ENCODE measurements at regions not wholly inside any gene's neighbourhood (a gene's known extent, or its start where the extent isn't known, plus 50 kb on each side); places are given as distances from the start of the nearest gene placed in this dataset.

DNA sequence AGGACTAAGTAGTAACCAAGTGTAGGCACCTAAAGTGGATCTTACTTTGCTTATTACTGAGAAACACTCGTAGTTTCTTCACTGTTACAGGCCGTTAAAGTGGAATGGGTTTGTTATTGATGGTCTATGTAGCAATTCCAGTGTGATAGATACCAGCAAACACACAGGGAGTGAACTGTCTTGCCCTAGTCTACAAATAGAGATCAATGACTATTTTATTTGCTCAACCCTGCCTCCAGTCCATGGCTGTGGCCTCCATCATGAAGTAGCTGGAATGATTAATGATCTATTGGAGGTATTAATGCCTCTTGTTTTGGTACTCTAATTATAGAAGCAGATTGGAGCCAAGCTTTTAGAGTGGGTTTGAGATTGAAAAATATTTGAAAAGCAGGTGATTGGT is 362.7 kb upstream of the AZI2 start:
- Histone ChIP-seq H3K4me3 (ENCODE audit: insufficient read depth, low read length, poor library complexity, severe bottlenecking) (no peak overlapping the region), H3K36me3 (ENCODE audit: low read length) (no peaks in the 10 kb centered on the region), H3K27me3 (ENCODE audit: low read length) (no peaks in the 10 kb centered on the region), H3K9me2 (replicated peaks; ENCODE audit: insufficient read depth, low read length) (no peaks in the 10 kb centered on the region), H3F3A (ENCODE audit: insufficient read depth) (no peaks in the 10 kb centered on the region), H3K27ac (ENCODE audit: low read depth, low read length) (no peak overlapping the region), H3K4me2 (ENCODE audit: low read depth, low read length, poor library complexity, severe bottlenecking) (no peak overlapping the region), H3K9me3 (ENCODE audit: insufficient read depth, low read length) (no peaks in the 10 kb centered on the region), H3K79me2 (ENCODE audit: insufficient read depth, low read length) (no peaks in the 10 kb centered on the region), H2AFZ (ENCODE audit: low read depth, low read length, severe bottlenecking) (no peak overlapping the region), H3K9ac (ENCODE audit: low read length) (no peak overlapping the region), H4K20me1 (ENCODE audit: low read depth, low read length) (no peaks in the 10 kb centered on the region)
- TF ChIP-seq, protein P1, sequence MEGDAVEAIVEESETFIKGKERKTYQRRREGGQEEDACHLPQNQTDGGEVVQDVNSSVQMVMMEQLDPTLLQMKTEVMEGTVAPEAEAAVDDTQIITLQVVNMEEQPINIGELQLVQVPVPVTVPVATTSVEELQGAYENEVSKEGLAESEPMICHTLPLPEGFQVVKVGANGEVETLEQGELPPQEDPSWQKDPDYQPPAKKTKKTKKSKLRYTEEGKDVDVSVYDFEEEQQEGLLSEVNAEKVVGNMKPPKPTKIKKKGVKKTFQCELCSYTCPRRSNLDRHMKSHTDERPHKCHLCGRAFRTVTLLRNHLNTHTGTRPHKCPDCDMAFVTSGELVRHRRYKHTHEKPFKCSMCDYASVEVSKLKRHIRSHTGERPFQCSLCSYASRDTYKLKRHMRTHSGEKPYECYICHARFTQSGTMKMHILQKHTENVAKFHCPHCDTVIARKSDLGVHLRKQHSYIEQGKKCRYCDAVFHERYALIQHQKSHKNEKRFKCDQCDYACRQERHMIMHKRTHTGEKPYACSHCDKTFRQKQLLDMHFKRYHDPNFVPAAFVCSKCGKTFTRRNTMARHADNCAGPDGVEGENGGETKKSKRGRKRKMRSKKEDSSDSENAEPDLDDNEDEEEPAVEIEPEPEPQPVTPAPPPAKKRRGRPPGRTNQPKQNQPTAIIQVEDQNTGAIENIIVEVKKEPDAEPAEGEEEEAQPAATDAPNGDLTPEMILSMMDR (IDR thresholded peaks at IDR 0.05; ENCODE audit: insufficient read depth, low read length, poor library complexity, severe bottlenecking), result no peak
- no peak for TF ChIP-seq EZH2phosphoT487 (conservative IDR thresholded peaks at IDR 0.05; ENCODE audit: low read length)

DNA sequence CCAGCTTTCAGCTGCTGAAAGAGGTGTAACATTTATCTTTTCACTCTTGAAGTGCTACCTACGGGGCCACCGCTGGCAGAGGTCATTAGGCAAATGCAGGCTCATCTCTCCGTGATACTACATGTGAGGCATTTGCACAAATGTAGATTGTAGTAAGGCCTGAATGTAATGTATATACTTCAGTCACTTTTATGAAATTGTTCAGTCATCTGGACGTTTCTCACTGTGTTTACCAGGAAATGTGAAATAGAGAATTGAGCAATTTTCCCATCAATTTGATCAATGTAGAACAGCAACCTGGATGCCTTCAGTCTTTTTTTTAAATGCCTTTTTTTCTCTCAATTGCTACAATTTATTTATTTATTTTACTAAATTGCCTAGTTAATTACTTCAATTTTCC is 368.3 kb upstream of the AZI2 start:
- no peaks in the 10 kb centered on the region for H3F3A ChIP-seq (ENCODE audit: insufficient read depth)
- H3K9ac ChIP-seq (ENCODE audit: low read length), result no peak overlapping the region
- H3K4me2 ChIP-seq (ENCODE audit: low read depth, low read length, poor library complexity, severe bottlenecking), result no peak overlapping the region
- no peak overlapping the region for H3K4me3 ChIP-seq (ENCODE audit: insufficient read depth, low read length, poor library complexity, severe bottlenecking)
- TF ChIP-seq EZH2phosphoT487 (conservative IDR thresholded peaks at IDR 0.05; ENCODE audit: low read length), result no peak
- TF ChIP-seq, protein P1 (IDR thresholded peaks at IDR 0.05; ENCODE audit: insufficient read depth, low read length, poor library complexity, severe bottlenecking), result no peak
- H3K79me2 ChIP-seq (ENCODE audit: insufficient read depth, low read length), result no peaks in the 10 kb centered on the region
- no peaks in the 10 kb centered on the region for H3K9me2 ChIP-seq (replicated peaks; ENCODE audit: insufficient read depth, low read length)
- H3K27ac ChIP-seq (ENCODE audit: low read depth, low read length), result no peak overlapping the region
- H3K27me3 ChIP-seq (ENCODE audit: low read length), result no peaks in the 10 kb centered on the region
- H4K20me1 ChIP-seq (ENCODE audit: low read depth, low read length), result no peaks in the 10 kb centered on the region
- no peaks in the 10 kb centered on the region for H3K9me3 ChIP-seq (ENCODE audit: insufficient read depth, low read length)
- H3K36me3 ChIP-seq (ENCODE audit: low read length), result no peaks in the 10 kb centered on the region
- H2AFZ ChIP-seq (ENCODE audit: low read depth, low read length, severe bottlenecking), result no peak overlapping the region

DNA sequence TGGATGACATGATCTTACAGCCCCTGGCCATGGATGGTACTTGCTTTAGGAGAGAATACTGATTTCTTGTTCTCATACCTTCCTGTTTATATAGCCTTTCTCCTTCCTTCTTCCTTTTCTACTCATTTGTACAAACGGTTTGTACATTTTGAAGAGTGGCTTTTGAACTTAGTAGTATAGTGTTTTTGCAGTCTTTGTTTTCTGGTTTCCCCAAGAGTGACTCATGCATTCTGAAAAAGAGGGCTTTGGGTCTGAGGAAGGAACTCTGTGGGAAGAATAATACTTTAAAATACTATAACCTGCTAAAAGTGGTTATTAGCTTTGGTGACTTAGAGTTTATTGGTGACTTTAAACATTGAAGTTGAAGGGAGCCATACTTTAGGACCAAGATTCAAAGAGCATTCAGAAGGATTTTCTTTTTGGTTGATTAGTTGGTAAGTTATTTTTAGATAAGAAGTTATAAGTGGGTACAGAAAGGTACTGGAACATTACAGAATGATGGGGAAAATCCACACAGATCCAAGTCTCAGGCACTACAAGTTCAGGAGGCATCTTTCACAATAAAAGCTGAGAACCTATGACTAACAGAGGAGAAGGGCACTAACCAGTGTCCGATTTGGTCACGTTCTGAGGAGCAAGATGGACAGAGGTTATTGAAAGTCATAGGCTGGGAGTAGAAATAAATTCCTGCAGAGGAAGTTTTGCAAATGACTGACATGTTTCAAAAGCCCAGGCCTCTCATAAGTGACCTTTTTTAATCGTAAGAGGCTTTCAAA is 369.6 kb upstream of the AZI2 start:
- H2AFZ ChIP-seq (ENCODE audit: low read depth, low read length, severe bottlenecking), result no peak overlapping the region

More for the DNA sequence above, 369.6 kb upstream of the AZI2 start:
- no peak for TF ChIP-seq EZH2phosphoT487 (conservative IDR thresholded peaks at IDR 0.05; ENCODE audit: low read length)
- TF ChIP-seq, protein P1 (IDR thresholded peaks at IDR 0.05; ENCODE audit: insufficient read depth, low read length, poor library complexity, severe bottlenecking), result no peak
- Histone ChIP-seq H3K27ac (ENCODE audit: low read depth, low read length) (no peak overlapping the region), H3K9me3 (ENCODE audit: insufficient read depth, low read length) (no peaks in the 10 kb centered on the region), H3K36me3 (ENCODE audit: low read length) (no peaks in the 10 kb centered on the region), H3K9ac (ENCODE audit: low read length) (no peak overlapping the region), H3K27me3 (ENCODE audit: low read length) (no peaks in the 10 kb centered on the region), H3K9me2 (replicated peaks; ENCODE audit: insufficient read depth, low read length) (no peaks in the 10 kb centered on the region), H4K20me1 (ENCODE audit: low read depth, low read length) (no peaks in the 10 kb centered on the region), H3F3A (ENCODE audit: insufficient read depth) (no peaks in the 10 kb centered on the region), H3K4me3 (ENCODE audit: insufficient read depth, low read length, poor library complexity, severe bottlenecking) (no peak overlapping the region), H3K79me2 (ENCODE audit: insufficient read depth, low read length) (no peaks in the 10 kb centered on the region), H3K4me2 (ENCODE audit: low read depth, low read length, poor library complexity, severe bottlenecking) (no peak overlapping the region)
